MM.1S (cell line): ENCODE measurements at regions not wholly inside any gene's neighbourhood (a gene's known extent, or its start where the extent isn't known, plus 50 kb on each side); places are given as distances from the start of the nearest gene placed in this dataset.

Experiments
- DNase-seq: peaks from one replicate; pipeline ENCODE4 v3.0.0-alpha.2; 2015
- H2AFZ ChIP-seq: fragments of 300-600 bp; sonication (generic); 2 replicates; pipeline ENCODE4 v1.6.0; 2016; ENCODE audit warnings: antibody characterized with exemption, low read length
- H3F3A ChIP-seq: fragments of 300-600 bp; sonication (generic); 2 replicates; pipeline ENCODE4 v1.6.1; 2016; ENCODE audit warnings: mild to moderate bottlenecking, antibody characterized with exemption, low read length, moderate library complexity, mixed read lengths; ENCODE audit not compliant: insufficient read depth
- H3K27ac ChIP-seq: fragments of 300-600 bp; sonication (generic); 2 replicates; pipeline ENCODE4 v1.5.1; 2016; ENCODE audit warnings: mild to moderate bottlenecking, low read length
- H3K27me3 ChIP-seq: fragments of 300-600 bp; sonication (generic); replicated peaks from 2 replicates; pipeline ENCODE4 v1.6.0; 2016; ENCODE audit warnings: low read length; ENCODE audit not compliant: insufficient read depth
- H3K36me3 ChIP-seq: fragments of 300-600 bp; sonication (generic); replicated peaks from 2 replicates; pipeline ENCODE4 v1.6.1; 2016; ENCODE audit warnings: mild to moderate bottlenecking, low read length, mixed read lengths; ENCODE audit not compliant: insufficient read depth
- H3K4me1 ChIP-seq: fragments of 300-600 bp; sonication (generic); 2 replicates; pipeline ENCODE4 v1.6.1; 2016; ENCODE audit warnings: low read length, mixed read lengths
- H3K4me2 ChIP-seq: fragments of 300-600 bp; sonication (generic); 2 replicates; pipeline ENCODE4 v1.6.0; 2016; ENCODE audit warnings: low read depth, low read length
- H3K4me3 ChIP-seq: fragments of 300-600 bp; sonication (generic); 2 replicates; pipeline ENCODE4 v1.5.1; 2016; ENCODE audit warnings: low read length, mixed read lengths
- H3K79me2 ChIP-seq: fragments of 300-600 bp; sonication (generic); 2 replicates; pipeline ENCODE4 v1.6.1; 2016; ENCODE audit warnings: mixed run types, low read length, mixed read lengths
- H3K9ac ChIP-seq: fragments of 300-600 bp; sonication (generic); 2 replicates; pipeline ENCODE4 v1.6.1; 2016; ENCODE audit warnings: low read length, mixed read lengths
- H3K9me2 ChIP-seq: fragments of 300-600 bp; sonication (generic); replicated peaks from 2 replicates; pipeline ENCODE4 v1.6.1; 2016; ENCODE audit warnings: mild to moderate bottlenecking, low read length, mixed read lengths; ENCODE audit not compliant: insufficient read depth
- H3K9me3 ChIP-seq: fragments of 300-600 bp; sonication (generic); replicated peaks from 2 replicates; pipeline ENCODE4 v1.6.1; 2016; ENCODE audit warnings: mild to moderate bottlenecking, low read length, mixed read lengths; ENCODE audit not compliant: insufficient read depth
- H4K20me1 ChIP-seq: fragments of 300-600 bp; sonication (generic); 2 replicates; pipeline ENCODE4 v1.6.1; 2016; ENCODE audit warnings: mild to moderate bottlenecking, low read length, moderate library complexity, mixed read lengths; ENCODE audit not compliant: insufficient read depth
- EZH2 ChIP-seq: fragments of 300-600 bp; sonication (generic); optimal IDR thresholded peaks from 2 replicates; pipeline ENCODE3; 2017; ENCODE audit warnings: low read depth, mild to moderate bottlenecking, antibody characterized with exemption, low read length, mixed read lengths
- EZH2phosphoT487 ChIP-seq: fragments of 300-600 bp; sonication (generic); IDR thresholded peaks from 2 replicates; pipeline ENCODE4 v1.6.1; 2018; ENCODE audit warnings: antibody characterized with exemption, low read length
- TF ChIP-seq, protein P1 (sequence below): fragments of 300-600 bp; sonication (generic); IDR thresholded peaks from 2 replicates; pipeline ENCODE4 v1.5.1; 2016; ENCODE audit warnings: antibody characterized with exemption, low read length, mixed read lengths

DNA sequence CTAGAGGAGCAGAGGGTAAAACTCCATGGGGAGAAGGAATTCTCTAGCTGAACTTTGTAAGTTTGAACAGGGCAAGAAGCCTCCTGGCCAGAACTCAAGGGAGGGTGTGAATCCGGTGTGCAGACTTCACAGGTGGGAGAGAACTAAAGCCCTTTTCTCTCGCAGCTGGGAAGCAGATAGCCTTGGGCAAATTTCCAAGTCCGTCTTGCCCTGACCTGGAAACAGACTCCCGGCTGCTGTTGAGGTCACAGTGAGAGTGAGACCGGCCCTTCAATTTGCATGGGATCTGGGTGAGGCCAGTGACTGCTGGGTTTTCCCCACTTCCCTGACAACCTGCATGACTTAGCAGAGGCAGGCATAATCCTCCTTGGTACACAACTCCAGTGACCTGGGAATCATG lies 94.5 kb upstream of the ZNF827 start:
- Histone ChIP-seq H3K9me3 (no peaks in the 10 kb centered on the region), H2AFZ (no peak overlapping the region), H3K36me3 (no peaks in the 10 kb centered on the region), H3F3A (no peaks in the 10 kb centered on the region), H3K27ac (no peak overlapping the region), H3K27me3 (no peaks in the 10 kb centered on the region), H3K4me2 (no peak overlapping the region), H3K4me3 (no peak overlapping the region), H3K79me2 (no peaks in the 10 kb centered on the region), H4K20me1 (no peaks in the 10 kb centered on the region), H3K9ac (no peak overlapping the region), H3K9me2 (no peaks in the 10 kb centered on the region), H3K4me1 (no peaks in the 10 kb centered on the region)
- no peak for DNase-seq
- no peak for TF ChIP-seq EZH2phosphoT487
- no peak for TF ChIP-seq EZH2
- TF ChIP-seq, protein P1, sequence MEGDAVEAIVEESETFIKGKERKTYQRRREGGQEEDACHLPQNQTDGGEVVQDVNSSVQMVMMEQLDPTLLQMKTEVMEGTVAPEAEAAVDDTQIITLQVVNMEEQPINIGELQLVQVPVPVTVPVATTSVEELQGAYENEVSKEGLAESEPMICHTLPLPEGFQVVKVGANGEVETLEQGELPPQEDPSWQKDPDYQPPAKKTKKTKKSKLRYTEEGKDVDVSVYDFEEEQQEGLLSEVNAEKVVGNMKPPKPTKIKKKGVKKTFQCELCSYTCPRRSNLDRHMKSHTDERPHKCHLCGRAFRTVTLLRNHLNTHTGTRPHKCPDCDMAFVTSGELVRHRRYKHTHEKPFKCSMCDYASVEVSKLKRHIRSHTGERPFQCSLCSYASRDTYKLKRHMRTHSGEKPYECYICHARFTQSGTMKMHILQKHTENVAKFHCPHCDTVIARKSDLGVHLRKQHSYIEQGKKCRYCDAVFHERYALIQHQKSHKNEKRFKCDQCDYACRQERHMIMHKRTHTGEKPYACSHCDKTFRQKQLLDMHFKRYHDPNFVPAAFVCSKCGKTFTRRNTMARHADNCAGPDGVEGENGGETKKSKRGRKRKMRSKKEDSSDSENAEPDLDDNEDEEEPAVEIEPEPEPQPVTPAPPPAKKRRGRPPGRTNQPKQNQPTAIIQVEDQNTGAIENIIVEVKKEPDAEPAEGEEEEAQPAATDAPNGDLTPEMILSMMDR: no peak

DNA sequence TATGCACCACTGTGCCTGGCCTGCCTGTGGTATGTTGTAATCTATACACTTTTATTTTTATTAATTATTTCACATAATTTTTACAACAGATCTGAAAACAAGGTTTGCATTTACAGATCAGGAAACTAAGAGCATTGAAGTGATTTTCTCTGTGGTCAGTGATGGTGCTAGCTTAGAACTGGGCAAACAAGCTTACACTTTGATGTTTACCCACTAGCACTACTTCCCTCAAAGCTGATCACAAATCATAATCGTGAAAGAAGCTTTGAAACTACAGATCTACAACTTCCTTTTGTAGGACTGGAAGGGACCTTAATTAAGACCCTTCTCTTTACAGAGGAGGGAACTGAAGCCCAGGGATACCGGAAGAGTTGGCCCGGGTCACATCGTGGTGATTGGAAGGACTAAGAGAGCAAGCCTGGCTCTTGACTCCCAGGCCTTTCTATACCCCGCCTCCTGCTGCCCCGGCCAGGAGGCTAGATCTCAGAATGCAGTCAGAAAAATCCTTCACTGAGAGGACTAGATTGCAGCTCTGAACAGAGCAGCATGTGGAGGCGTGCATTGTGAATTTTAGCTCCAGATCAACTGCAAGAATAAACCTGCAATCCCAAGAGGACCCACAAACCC lies 93.7 kb upstream of the ZNF827 start:
- Histone ChIP-seq H3K9me2 (no peaks in the 10 kb centered on the region), H3K4me1 (no peaks in the 10 kb centered on the region), H3F3A (no peaks in the 10 kb centered on the region), H3K36me3 (no peaks in the 10 kb centered on the region), H3K4me3 (no peak overlapping the region), H3K27ac (no peak overlapping the region), H3K4me2 (no peak overlapping the region), H4K20me1 (no peaks in the 10 kb centered on the region), H3K9me3 (no peaks in the 10 kb centered on the region), H2AFZ (no peak overlapping the region), H3K79me2 (no peaks in the 10 kb centered on the region), H3K9ac (no peak overlapping the region), H3K27me3 (no peaks in the 10 kb centered on the region)
- no peak for DNase-seq
- TF ChIP-seq EZH2: no peak
- TF ChIP-seq, protein P1: no peak
- TF ChIP-seq EZH2phosphoT487: no peak

DNA sequence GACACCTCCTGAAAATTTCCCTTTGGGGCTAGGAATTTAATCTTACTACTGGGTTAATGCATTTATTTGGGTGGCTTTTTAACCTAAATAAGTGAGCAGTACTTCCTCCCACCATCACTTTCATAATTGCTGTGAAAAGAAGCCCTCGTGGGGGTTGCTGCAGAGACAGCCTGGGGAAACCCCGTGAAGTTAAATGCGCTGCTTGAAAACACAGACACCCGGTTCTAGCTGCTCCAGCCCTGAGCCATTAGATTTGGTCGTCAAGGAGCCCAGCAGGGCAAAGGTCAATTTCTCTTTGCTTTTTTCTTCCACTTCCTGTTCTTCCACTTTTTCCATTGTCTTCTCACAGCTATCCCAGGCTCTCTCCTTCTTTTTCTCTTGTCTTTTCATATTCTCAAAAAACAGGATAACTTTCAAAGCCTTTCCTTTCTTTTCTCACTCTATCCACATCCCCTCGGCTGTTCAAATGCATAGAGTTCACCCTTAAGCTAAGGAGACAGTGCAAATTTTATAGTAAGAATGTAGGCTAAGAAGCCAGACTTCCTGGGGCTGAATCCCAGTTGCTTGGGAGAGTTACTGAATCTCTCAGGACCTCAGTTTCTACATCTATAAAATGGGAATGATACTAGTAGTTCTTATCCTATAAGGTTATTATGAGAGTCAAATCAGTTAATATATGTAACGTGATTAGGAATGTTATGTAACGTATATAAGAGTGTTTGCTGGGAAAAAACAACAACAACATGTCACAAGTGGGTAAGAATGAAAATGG lies 91.5 kb upstream of the ZNF827 start:
- H3K27ac ChIP-seq: no peak overlapping the region
- H3K4me1 ChIP-seq: no peaks in the 10 kb centered on the region
- H2AFZ ChIP-seq: no peak overlapping the region
- no peaks in the 10 kb centered on the region for H3K9me2 ChIP-seq
- H4K20me1 ChIP-seq: no peaks in the 10 kb centered on the region
- H3F3A ChIP-seq: no peaks in the 10 kb centered on the region
- H3K4me2 ChIP-seq: no peak overlapping the region
- H3K36me3 ChIP-seq: no peaks in the 10 kb centered on the region
- H3K4me3 ChIP-seq: no peak overlapping the region
- no peaks in the 10 kb centered on the region for H3K27me3 ChIP-seq
- TF ChIP-seq, protein P1: no peak
- TF ChIP-seq EZH2phosphoT487 (no peak), EZH2 (no peak)
- no peak for DNase-seq
- H3K9me3 ChIP-seq: no peaks in the 10 kb centered on the region
- no peaks in the 10 kb centered on the region for H3K79me2 ChIP-seq
- no peak overlapping the region for H3K9ac ChIP-seq
